ENCODE measurements at regions not wholly inside any gene's neighbourhood (a gene's known extent, or its start where the extent isn't known, plus 50 kb on each side); places are given as distances from the start of the nearest gene placed in this dataset.
"Not testable (repeated sequence)": the region's sequence is repeated elsewhere in the genome, so short reads cannot be mapped to it uniquely, and the experiment has no call there.

DNA sequence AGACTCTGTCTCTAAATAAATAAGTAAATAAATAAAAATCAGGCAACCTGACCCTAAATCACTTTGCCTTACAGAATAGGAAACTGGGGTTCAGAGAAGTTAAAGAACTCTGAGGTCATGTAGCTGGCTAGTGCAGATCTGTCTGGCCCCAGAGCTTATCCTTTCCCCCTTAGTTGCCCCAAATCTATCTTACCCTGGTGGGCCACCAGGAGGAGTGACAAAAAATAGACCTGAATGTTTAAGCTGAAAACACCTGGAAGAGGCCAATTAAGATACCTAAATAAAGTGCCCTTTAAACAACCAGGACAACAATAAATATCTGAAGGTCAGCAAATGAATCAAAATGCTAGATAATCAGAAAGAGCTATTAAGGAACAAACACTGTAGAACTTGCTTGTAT, 59.7 kb downstream of the TEX35 start:
- no peak for DNase-seq

DNA sequence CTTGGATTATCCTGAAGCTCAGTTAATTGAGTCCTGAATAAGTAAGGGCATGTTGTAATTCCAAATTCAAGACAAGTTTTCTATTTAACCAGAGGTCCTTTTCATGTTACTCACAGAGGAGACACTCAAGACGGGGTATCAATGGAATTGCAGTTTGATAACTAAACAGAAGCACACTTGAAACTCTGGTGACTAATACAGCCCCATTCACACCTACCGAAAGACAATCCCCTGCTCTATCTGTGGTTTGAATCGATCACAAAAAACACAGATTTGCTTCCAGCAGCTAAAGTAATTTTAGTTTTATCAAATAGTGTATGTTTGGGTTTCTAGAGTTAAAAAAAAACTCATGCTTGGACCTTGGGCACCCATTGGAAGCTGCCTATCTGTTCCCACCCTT, 60.4 kb downstream of the TEX35 start:
- no peak for DNase-seq

DNA sequence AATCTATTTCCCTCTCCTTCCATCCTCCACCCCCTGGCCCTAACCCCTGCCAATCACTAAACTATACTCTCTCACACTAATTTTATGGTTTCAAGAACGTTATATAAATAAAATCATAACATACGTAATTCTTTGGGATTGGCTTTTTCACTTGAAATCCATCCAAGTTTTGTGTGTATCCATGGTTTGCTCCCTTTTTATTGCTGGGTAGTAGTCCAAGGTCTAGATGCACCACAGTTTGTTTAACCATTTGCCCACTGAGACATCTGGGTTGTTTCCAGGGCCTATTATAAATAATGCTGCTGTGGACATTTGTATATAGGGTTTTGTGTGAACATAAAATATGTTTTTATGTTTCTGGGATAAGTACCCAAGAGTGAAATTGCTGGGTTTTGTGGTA, 61.4 kb downstream of the TEX35 start:
- no peak for DNase-seq

DNA sequence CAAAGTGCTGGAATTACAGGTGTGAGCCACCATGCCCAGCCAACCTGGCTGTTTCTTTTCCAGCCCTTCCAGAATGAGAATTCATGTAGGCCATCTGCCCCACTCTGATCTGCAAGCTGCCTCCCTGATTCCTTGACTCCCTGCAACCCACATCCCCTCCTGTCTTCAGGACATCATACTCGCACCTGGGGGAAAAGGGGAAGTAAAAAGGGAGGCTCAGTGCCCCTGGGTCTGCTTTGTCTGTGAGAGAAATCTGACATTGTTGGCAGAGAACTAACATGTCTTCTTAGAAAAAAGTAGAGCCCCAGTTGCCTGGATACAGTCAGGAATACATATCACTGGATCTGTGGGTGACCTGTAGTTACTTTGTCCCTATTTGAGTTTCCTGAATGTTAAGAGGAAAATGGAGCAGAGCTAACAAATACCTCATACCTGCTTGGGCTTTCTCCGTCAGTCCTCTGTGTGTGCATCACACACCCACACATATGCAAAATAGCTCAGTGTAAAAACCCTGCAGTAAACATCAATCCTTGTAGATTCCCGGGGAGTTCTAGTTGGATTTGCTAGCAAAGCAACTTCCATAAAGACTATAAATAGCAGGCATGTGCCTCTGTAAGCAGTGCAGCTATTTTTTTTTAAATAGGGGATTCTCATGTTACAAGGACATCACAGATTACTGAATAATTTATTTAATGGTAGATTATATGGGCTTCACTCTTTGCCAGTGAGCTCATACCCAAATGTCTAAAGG, 62.9 kb downstream of the TEX35 start:
- DNase-seq: no peak

DNA sequence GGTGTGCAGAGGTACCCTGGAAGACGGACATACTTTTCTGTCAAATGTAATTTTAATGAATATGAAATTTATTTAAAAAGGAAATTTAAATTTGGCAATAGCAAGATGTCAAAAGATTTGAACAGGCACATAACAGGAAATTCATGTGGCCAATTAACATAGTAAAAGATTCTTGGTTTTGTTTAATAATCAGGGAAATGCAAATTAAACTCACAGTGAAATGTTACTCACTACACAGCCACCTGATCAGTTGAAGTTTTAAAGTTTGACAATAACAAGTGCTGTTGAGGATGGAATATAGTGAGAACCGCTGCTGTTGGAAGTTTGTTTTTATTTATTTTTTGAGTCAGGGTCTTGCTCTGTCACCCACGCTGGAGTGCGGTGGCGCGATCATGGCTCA, 63.9 kb downstream of the TEX35 start:
- DNase-seq: no peak

DNA sequence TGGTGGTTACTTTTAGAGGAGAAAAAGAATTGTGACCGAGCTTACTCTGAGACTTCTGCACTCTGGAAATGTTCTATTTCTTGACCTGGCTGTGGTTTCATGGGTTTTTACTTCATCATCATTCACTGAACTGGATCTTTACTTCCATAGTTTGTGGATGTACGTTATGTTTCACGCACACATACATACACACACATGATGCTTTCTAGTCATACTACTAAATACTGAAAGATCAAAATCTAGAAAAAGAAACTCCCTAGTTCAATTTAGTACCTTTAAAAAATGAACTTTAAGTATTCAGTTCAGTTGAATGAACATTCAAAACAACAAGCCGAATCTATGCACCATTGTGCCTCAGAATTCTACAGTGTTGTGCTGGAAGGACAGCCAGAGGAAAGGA, 65.0 kb downstream of the TEX35 start:
- DNase-seq: no peak

DNA sequence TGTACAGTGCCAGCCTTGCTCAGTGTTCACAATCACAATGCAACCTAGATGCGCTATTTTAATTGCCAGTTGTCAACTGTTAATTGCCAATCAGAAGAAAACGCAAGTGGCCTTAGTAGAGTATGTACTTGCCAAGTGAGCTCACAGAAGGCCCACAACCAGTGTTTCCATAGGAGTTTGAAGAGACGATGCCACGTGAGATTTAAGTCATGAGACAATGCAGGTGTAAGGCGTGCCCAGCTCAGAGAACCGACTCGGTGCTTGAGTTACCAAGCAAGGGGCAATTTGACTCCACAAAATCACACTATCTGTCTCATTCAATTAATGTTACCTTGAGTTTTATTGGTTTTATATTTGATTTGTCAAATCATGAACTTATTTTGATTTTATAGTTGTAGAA, 65.6 kb downstream of the TEX35 start:
- DNase-seq: no peak

DNA sequence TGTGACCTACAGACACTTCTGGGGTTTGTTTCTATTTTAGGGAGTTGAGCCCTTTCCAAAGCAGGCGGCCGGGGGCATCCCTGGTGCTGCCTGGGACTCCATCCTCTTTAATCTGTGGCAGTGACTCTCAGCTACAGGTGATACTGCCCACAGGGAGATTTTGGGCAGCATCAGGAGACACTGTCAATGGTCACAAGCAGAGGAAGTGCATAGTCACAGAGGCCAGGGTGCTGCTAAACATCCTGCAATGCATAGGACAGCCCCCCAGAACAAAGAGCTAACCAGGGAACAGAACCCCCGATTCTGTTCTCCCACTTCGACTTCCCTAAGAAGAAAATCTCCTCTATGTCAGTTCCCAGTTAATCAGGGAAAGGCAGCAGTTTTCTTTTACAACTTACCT, 66.2 kb downstream of the TEX35 start:
- no peak for DNase-seq

DNA sequence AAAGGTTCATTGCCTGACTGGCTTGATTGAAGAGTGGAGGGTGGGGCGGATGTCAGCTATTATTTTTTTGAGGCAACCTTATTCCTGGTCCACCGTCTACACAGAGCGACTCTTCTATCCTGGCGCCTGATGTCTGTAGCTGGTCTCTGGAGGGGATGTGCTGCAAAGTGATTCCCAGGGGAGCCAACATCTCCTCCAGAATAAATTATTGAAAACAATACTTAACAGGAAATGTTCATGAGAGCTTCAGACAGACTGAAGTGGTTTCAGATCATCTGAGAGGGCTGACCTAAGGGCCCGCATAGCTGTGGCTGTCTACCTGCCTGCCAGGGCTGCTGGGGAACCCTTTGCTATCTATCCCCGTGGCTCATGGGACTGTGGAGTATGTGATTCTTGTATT, 66.7 kb downstream of the TEX35 start:
- DNase-seq: no peak

DNA sequence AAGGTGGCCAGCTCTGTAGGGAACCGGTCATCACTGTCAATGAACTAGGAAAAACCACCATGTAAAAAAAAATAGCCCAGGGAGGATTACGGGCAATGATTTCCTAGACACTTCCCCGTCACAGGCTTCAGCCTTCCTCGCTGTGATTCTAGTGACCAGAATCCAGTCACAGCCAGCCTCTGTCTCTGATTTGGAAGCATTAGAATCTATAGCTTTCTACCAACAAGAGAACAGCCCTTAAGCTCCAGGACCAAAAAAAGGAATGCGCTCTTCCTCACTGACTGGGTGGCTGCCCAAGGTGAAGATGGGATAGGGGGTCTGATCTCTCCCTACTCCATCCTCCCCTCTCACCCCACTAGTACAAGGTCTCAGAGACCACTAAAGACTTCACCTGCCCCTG, 67.2 kb downstream of the TEX35 start:
- no peak for DNase-seq

DNA sequence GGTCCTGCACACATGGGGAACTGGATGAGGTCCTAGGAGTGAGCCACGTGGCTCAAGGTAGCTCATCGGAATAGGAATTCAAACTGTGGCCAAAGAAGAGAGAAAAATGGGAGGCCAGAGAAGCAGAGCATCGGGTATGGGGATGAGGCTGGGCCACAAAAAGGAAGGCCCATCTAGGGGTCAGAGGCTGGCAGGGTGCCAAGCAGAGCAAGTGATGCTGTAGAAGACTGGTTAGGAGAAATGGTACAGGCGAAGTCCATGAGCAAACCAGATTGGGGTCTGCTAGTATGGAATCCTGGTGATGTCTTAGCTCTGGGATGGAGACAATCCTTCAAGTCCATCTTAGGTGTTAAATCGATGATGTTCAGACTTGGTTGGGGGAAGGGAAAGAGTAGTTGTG, 68.0 kb downstream of the TEX35 start:
- no peak for DNase-seq

DNA sequence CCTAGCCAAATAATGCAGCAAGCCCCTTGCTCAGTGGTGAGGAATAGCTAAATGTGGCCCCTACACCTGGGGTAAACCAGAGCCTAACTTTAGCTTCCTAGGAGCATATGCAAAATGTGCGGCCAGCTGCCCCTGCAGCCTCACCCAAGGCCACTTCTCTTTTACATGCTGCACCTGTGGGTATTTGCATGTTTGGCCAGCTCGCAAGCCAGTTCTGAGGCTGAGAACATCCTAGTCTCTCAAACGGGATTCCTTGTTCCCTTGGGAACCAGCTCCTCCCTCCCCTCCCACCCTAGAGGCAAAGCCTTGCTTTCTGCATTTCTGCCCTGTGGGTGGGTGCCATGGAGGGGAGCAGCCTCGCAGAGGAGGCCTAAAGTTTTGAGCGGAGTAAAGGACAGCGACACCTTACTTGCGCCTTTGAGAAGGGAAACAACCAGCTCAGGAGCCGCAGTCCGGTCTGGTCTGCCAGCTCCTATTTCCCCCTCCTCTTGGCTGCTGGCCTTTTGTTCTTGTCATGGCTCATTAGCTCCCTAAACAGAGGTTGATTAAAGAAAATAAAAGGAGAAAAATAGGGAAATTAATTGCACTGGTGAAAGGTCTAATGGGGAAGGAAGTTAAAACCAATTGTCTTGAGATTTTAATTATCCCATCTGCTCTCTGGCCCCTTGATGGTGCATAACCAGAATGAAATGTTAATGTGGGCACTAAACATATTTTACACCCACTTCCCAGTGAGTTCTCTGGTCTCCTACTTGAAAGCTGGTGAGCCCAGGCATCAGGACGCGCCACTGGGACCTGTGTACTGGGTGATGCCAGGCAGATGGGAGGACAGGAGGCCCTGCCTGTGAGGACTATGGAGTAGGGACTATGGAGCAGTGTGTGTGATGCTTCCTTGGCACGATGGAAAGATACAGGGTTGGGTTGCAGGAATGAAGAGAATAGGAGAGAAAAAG, 68.7 kb downstream of the TEX35 start:
- DNase-seq: no peak

DNA sequence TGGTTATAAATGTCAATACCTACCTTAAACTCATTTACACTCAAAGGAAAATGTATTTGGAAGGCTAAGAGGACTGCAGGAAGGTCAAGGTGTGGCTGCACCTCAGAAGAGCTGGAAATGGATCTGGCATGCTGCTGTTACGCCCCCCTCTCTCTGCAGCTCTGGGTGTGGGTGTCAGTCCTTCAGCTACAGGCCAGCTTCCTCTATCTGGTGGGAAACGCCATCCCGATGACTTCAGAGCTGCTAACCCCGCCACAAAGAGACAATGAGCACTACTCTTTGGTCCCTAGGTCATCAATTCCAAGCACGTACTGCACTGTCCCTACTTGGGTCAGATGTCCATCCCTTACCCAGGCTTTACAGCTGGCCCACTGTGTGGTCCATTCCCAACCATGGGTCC, 74.2 kb downstream of the TEX35 start:
- DNase-seq: no peak

DNA sequence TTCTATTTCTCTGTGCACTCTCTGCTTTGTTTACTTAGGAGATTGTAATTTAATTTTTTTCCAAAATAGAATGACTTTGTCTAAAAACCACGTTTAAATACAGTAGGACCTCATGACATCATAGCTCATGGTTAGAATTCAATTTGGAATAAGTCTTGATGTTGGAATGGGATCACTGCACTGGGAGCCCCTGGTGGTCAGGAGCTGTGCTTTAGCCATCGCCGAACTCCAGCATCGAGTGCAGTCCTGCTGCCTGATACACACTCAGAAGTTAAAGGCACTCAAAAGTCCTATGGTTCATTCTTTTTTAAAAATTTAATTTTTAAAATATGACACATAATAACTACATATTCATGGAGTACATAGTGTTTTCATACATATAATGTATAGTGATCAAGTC, 75.1 kb downstream of the TEX35 start:
- DNase-seq: no peak

DNA sequence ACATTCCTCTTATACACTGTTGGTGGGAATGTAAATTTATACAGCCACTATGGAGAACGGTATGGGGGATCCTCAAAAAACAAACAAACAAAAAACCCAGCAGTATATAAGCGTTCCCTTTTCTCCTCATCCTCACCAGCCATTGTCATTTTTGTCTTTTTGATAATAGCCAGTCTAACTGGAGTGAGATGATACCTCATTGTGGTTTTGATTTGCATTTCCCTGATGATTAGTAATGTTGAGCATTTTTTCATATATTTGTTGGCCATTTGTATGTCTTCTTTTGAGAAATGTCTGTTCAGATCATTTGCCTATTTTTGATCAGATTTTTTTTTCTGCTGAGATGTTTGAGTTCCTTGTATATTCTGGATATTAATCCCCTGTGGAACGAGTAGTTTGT, 76.1 kb downstream of the TEX35 start:
- not testable (repeated sequence) for DNase-seq

DNA sequence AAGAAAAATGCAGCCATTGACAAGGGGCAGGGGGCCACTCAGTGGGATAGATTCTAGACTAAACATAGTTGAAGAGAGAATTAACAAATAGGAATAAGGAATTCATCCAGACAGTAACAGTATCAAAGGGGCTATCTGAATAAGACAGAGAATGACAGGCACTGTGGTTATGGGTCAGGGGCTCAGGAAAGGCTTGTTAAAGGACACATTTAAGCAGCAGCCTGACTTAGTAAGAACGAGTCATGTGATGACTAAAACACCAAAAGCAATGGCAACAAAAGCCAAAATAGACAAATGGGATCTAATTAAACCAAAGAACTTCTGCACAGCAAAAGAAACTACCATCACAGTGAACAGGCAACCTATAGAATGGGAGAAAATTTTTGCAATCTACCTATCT, 78.9 kb downstream of the TEX35 start:
- DNase-seq: not testable (repeated sequence)

DNA sequence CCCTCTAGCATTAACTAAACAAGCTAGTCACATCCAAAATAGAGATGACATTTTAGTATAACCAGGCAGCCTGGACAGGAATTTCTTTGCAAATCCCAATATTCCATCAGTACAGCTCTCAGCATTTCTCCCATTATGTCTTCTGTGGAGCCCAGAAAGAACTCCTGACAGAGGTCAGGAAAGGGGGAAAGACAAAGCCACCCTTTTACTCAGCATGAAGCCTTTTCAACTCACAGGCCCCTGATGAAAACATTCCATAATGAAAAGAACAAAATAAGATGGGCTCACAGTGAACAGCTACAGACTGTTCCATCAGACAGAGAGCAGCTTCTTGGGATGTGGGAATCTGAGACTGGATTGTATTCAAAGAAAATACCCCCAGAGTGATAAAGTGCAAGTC, 80.6 kb downstream of the TEX35 start:
- no peak for DNase-seq

DNA sequence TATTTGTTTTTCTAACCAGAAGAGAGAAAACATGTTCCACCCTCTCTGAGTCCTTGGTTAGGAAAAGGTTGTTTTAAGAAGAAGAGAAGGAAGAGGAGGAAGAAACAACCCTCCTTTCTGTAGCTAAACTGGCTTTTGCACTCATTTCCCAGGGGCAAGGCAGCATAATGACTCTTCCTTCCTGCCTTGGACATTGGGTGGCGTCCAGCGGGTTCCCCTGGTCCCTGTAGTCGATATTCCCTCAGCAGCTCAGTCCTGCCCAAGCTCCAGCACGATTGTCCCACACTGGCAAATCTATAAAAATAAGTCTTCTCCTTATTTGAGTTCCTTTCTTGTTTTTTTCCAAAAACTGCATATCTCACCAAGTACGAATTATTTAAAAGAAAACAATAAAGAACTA, 81.2 kb downstream of the TEX35 start:
- no peak for DNase-seq

DNA sequence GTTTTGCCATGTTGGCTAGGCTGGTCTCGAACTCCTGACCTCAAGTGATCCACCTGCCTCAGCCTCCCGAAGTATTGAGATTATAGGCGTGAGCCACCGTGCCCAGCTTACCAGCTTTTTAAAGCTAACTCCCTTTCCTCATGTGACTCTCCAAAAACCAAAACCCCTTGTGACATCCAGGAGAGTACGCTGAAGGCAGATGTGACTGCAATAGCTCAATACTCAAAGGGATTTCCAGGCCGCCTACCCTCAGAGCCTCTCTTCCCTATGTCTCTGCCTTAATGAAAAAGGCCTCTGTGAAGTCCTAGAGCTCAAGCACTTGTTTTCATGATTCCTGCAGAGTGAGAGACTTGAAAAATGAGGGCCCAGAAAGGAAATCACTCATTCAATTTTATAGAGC, 82.6 kb downstream of the TEX35 start:
- no peak for DNase-seq

DNA sequence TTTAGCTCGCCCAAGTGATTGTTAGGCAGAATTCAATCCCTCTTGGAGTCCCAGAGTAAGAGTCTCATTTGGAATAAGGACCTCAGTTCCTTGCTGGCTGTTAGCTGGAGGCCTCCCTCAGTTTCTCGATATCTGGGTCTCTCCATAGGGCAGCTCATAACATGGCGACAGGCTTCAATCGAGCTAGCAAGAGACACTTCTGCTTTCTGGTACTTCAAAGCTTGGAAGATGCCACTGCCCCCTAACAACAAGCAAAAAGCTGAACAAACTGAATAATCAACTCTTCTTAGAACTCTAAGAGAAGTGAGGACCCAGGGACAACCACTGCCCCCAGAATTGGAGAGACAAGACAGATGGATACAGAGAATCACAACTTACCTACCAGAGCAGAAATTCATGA, 86.2 kb downstream of the TEX35 start:
- DNase-seq: no peak

DNA sequence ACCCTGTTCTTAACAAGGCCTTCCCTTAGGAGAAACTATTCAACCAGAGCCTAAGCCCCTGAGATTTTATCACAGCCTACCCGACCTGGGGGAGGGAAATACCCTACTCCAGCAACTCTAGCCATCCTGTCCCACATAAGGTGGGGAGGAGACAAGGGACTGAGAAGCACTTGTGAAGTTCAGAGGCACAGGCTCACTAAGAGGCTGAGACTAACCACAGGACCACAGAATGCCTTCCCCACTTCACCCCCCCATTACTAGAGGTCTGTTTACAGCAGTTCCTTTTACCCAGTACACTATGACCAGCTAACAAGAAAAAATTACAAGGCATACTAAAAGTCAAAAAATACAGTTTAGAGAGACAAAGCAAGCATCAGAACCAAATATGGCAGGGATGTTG, 86.8 kb downstream of the TEX35 start:
- DNase-seq: no peak

DNA sequence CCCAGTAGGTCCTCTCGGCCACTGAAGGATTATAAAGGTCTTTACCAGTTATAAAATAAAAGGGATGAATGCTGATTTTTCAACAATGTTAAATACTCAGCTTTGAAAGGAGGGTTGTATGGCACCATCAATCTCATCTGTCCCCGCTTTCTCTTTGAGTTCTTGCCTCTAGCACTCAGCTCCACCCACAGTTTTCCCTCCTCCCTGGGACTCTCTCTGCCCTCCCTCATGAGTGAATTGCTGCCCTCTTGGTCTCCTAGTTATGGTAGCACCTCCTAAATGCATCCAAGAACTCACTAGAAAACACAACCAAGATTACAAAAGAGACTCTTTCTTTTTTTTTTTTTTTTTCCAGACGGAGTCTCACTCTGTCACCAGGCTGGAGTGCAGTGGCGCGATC, 91.0 kb downstream of the TEX35 start:
- no peak for DNase-seq

DNA sequence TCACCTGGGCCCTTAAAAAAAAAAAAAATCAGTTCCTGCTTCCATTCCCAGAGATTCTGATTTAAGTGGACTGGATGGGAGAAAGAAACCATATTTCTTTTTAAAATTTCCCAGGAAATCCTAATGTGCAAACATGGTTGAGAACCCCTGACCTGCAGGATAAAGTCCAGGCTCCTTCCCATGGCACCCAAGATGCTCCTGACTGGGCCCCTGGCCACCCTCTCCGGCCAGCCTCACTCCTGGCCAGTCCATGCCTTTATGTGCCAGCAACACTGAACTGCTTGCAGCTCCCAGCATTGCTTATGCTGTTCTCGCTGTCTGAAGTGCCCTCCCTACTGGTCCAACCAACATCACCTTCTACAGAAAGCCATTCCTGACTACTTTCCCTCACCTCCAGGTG, 93.9 kb downstream of the TEX35 start:
- DNase-seq: no peak

DNA sequence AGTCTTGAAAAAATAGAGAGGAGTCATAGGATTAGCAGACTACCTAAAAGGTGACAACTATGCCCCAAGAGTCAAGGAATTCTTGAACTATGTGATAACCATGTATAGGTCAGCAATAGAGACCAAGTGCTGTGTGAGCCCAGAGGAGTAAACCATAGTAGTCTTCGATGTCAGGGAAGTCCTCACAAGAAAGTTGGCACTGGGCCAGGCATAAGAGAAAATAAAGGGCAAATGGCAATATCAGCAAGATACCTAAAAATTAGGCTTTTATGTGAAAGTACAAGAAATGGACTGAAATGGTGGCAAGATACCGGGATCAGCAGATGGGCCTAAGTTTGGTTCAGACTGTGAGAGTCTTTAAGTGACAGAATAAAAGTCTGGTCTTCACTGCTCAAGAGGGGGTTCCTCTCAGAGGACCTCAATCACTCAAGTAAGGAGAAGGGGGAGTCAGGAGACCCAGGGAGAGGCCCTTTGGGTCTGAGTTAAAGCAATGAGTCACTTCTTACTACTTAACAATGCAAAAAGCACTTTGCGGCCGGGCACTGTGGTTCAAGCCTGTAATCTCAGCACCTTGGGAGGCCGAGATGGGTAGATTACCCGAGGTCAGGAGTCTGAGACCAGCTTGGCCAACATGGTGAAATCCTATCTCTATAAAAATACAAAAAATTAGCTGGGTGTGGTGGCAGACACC, 95.0 kb downstream of the TEX35 start:
- no peak for DNase-seq
